ENCODE measurements at regions not wholly inside any gene's neighbourhood (a gene's known extent, or its start where the extent isn't known, plus 50 kb on each side); places are given as distances from the start of the nearest gene placed in this dataset.
"Not testable (repeated sequence)": the region's sequence is repeated elsewhere in the genome, so short reads cannot be mapped to it uniquely, and the experiment has no call there.

DNA sequence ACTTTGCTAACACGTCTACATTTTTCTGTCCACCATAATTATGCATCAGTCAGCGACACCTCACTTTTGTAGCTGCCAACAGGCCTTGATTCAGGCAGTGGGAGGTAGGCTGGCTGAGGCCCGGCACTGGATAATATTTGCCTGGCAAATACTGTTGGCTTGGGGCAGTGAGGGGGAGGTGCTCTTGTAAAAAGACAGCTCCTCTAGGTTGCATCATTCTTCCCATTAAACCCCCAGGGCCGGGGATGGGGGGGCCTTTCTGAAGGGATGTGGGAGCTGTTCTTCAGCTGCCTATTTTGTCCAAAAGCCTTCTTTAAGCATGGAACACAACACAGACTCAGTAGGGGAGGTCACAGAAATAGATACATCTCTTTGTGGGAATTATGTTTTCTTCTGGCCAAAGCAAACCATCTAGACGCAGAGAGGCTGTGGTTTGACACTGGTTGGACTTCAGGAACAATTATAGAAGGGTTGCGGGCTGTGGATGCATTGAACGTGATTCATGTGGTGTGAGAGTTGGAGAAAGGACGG is 338.3 kb upstream of the NT5E start:
- no peak overlapping the region for H3K4me3 Mint-ChIP-seq
- no peaks in the 10 kb centered on the region for H3K9me3 Mint-ChIP-seq

GRCh38 chr6:85110943-85111342 is 338.9 kb upstream of the NT5E start:
- H3K9me3 Mint-ChIP-seq: no peaks in the 10 kb centered on the region
- no peaks in the 10 kb centered on the region for H3K36me3 Mint-ChIP-seq (ENCODE audit: low read depth)
- no peak overlapping the region for H3K27ac Mint-ChIP-seq
- H3K4me3 Mint-ChIP-seq: no peak overlapping the region
- no peaks in the 10 kb centered on the region for H3K27me3 Mint-ChIP-seq (ENCODE audit: low read depth)
- H3K4me1 Mint-ChIP-seq (ENCODE audit: low read depth): no peaks in the 10 kb centered on the region

More for the DNA sequence above, 338.3 kb upstream of the NT5E start:
- Mint-ChIP-seq H3K27me3 (ENCODE audit: low read depth) (no peaks in the 10 kb centered on the region), H3K36me3 (ENCODE audit: low read depth) (no peaks in the 10 kb centered on the region), H3K4me1 (ENCODE audit: low read depth) (no peaks in the 10 kb centered on the region), H3K27ac (no peak overlapping the region)

DNA sequence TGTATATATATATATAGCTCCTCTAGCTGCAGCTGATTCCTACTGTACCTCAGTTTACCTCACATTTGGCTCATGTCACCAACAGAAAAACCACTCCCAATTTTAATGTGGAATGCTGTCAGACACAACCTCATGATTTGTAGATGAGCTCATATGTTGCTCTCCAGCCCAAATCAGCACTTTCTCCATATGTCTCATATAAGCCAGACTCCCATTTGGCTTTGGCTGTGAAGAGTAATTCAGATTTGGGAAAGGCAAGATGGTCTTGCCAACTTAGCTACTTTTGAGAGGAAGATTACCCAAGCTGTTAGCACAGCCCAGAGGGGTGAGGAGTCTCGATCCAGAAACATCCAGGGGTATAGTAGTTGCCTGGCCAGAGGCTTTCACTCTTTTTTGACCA is 342.2 kb upstream of the NT5E start:
- H3K36me3 Mint-ChIP-seq (ENCODE audit: low read depth): no peaks in the 10 kb centered on the region
- no peaks in the 10 kb centered on the region for H3K27me3 Mint-ChIP-seq (ENCODE audit: low read depth)
- H3K9me3 Mint-ChIP-seq: no peaks in the 10 kb centered on the region
- H3K27ac Mint-ChIP-seq: no peak overlapping the region
- no peak overlapping the region for H3K4me3 Mint-ChIP-seq
- no peaks in the 10 kb centered on the region for H3K4me1 Mint-ChIP-seq (ENCODE audit: low read depth)

DNA sequence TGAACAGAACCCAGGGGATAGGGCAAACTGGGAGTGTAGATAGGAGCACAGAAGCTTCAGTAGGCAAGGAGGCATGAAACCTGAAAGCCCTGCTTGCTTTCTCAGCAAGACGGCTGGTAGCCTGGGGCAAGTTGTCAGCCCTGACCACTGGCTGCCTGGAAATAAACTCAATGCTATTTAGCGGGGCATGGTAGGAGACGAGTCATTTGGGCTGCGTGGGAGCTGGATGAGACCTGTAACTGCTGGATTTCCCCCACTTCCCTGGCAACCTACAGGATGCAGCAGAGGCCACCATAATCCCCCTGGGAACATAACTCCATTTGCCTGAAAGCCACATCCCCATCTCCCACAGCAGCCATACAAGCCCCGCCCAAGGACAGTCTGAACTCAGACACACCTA is 332.6 kb upstream of the TBX18 start:
- H3K9me3 Mint-ChIP-seq: peaks cover 53% of the 10 kb centered on the region
- H3K27ac Mint-ChIP-seq: no peak overlapping the region
- no peaks in the 10 kb centered on the region for H3K27me3 Mint-ChIP-seq (ENCODE audit: low read depth)
- H3K4me3 Mint-ChIP-seq: no peak overlapping the region
- no peaks in the 10 kb centered on the region for H3K4me1 Mint-ChIP-seq (ENCODE audit: low read depth)
- no peaks in the 10 kb centered on the region for H3K36me3 Mint-ChIP-seq (ENCODE audit: low read depth)

DNA sequence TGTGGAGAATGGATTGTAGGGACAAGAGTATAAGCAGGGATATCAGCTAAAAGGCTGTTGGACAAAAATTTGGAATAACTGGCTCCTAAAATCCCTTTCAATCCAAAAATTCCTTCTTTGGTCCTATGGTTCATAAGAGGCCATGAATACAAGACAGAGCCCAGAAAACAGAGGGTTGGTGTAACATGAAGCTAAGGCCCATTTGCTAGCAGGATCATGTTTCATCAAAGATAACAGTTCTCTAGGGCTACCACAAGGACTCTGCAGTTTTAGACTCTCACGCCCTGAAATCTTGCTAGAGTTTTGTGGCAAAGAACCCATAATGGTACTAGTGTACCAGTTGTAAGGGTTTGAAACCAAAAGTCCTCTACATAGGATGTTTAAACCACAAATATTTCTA is 327.8 kb upstream of the TBX18 start:
- H3K27ac Mint-ChIP-seq: no peak overlapping the region
- H3K4me3 Mint-ChIP-seq: no peak overlapping the region
- H3K9me3 Mint-ChIP-seq: peaks cover 21% of the 10 kb centered on the region
- no peaks in the 10 kb centered on the region for H3K4me1 Mint-ChIP-seq (ENCODE audit: low read depth)
- H3K27me3 Mint-ChIP-seq (ENCODE audit: low read depth): no peaks in the 10 kb centered on the region
- no peaks in the 10 kb centered on the region for H3K36me3 Mint-ChIP-seq (ENCODE audit: low read depth)

DNA sequence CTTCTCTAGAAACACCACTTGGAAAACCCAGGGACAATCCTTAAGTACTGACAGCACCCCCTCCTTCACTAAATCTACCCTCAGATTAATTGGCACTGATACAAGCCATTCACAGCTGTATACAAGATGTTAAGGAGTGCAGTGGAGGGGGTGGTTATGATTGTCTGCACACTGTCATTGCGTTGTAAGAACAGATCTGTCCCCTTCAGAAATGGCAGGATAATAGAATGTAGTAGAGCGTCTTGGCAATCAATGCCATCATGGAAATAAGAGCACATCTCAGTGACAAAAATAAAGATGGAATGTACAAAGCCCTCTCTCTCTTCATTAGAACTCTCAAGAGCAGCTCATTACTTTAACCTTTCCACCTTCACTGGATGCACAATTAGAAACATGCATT is 324.9 kb upstream of the TBX18 start:
- H3K27ac Mint-ChIP-seq: no peak overlapping the region
- no peaks in the 10 kb centered on the region for H3K36me3 Mint-ChIP-seq (ENCODE audit: low read depth)
- H3K4me1 Mint-ChIP-seq (ENCODE audit: low read depth): no peaks in the 10 kb centered on the region
- peaks cover 11% of the 10 kb centered on the region for H3K9me3 Mint-ChIP-seq
- no peak overlapping the region for H3K4me3 Mint-ChIP-seq
- no peaks in the 10 kb centered on the region for H3K27me3 Mint-ChIP-seq (ENCODE audit: low read depth)

DNA sequence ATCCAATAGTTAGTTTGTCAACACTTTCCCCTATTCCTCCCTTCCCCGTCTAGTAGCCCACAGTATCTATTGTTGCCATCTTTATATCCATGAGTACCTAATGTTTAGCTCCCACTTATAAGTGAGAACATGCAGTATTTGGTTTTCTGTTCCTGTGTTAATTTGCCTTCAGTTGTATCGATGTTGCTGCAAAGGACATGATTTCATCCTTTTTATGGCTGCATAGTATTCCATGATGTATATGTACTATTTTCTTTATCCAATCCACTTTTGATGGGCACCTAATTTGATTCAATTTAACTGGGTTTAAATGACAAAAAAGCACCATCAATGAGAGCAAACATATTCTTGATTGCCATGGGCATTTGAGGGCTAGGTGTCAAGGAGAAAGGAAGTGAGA is 321.5 kb upstream of the TBX18 start:
- Mint-ChIP-seq H3K27ac (no peak overlapping the region), H3K4me3 (no peak overlapping the region), H3K9me3 (peaks cover 5% of the 10 kb centered on the region), H3K27me3 (ENCODE audit: low read depth) (no peaks in the 10 kb centered on the region), H3K36me3 (ENCODE audit: low read depth) (no peaks in the 10 kb centered on the region), H3K4me1 (ENCODE audit: low read depth) (no peaks in the 10 kb centered on the region)

DNA sequence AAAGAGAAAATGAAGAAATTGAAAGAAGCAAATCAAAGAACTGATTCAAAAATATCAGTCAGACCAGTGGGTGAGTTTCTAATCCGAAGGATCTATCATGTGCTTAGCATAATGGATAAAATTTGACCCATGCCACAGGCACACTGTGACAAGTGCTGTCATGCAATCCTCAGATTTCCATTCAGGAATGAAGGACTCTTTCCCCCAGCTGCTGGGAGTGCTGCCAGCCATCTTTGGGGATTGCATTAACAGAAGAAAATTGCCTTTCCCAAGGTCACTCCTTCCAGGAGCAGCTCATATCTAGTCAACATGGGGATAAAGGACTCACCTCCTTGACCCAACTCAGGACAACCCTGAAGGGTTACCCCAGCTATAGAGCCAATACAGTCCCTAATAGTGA is 316.7 kb upstream of the TBX18 start:
- H3K4me3 Mint-ChIP-seq: no peak overlapping the region
- no peaks in the 10 kb centered on the region for H3K27me3 Mint-ChIP-seq (ENCODE audit: low read depth)
- H3K36me3 Mint-ChIP-seq (ENCODE audit: low read depth): no peaks in the 10 kb centered on the region

DNA sequence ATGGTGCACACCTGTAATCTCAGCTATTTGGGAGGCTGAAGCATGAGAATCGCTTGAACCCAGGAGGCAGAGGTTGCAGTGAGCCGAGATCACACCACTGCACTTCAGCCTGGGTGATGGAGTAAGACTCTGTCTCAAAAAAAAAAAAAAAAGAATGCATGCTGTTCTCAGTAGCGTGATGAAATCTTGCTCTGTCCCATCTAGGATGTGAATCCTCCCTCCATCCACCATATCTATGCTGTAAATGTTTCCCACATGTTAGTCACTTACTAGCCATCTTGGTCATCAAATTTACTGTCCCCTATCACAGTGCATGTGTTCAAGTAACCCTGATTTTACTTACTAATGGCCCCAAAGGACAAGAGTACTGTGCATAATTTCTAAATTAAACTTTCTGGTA is 315.4 kb upstream of the TBX18 start:
- H3K4me3 Mint-ChIP-seq: no peak overlapping the region
- H3K4me1 Mint-ChIP-seq (ENCODE audit: low read depth): no peaks in the 10 kb centered on the region
- no peak overlapping the region for H3K27ac Mint-ChIP-seq
- H3K27me3 Mint-ChIP-seq (ENCODE audit: low read depth): no peaks in the 10 kb centered on the region
- no peaks in the 10 kb centered on the region for H3K9me3 Mint-ChIP-seq
- no peaks in the 10 kb centered on the region for H3K36me3 Mint-ChIP-seq (ENCODE audit: low read depth)

More for the DNA sequence above, 316.7 kb upstream of the TBX18 start:
- Mint-ChIP-seq H3K27ac (no peak overlapping the region), H3K9me3 (peaks cover 4% of the 10 kb centered on the region), H3K4me1 (ENCODE audit: low read depth) (no peaks in the 10 kb centered on the region)

DNA sequence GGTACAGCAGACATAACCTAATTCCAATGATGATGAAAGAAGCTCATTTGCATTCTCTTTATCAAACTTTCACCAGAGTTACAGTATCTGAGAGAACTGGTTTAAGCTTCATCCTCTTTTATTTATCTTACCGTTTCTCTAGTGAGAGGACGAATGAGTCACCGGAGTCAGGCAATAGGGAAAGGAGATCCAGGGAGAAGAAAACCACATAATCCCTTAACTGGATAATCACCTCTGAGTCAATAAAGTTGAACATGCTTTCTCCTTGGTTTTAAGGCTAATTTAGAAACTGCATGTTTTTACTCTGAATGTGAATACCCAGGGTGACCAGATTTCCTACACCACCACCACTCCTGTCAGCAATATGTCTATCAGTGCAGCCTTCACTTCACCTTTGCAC is 313.7 kb upstream of the TBX18 start:
- H3K4me3 Mint-ChIP-seq: no peak overlapping the region
- H3K4me1 Mint-ChIP-seq (ENCODE audit: low read depth): no peaks in the 10 kb centered on the region
- no peaks in the 10 kb centered on the region for H3K27me3 Mint-ChIP-seq (ENCODE audit: low read depth)
- H3K36me3 Mint-ChIP-seq (ENCODE audit: low read depth): no peaks in the 10 kb centered on the region
- no peaks in the 10 kb centered on the region for H3K9me3 Mint-ChIP-seq
- H3K27ac Mint-ChIP-seq: no peak overlapping the region

GRCh38 chr6:85077098-85077497 is 312.7 kb upstream of the TBX18 start:
- no peak overlapping the region for H3K4me3 Mint-ChIP-seq
- H3K4me1 Mint-ChIP-seq (ENCODE audit: low read depth): no peaks in the 10 kb centered on the region
- H3K27me3 Mint-ChIP-seq (ENCODE audit: low read depth): no peaks in the 10 kb centered on the region
- H3K36me3 Mint-ChIP-seq (ENCODE audit: low read depth): no peaks in the 10 kb centered on the region
- H3K9me3 Mint-ChIP-seq: no peaks in the 10 kb centered on the region
- H3K27ac Mint-ChIP-seq: no peak overlapping the region

- not testable (repeated sequence) for H3K27me3 Mint-ChIP-seq (ENCODE audit: low read depth); H3K27ac Mint-ChIP-seq; H3K4me3 Mint-ChIP-seq; H3K4me1 Mint-ChIP-seq (ENCODE audit: low read depth); H3K36me3 Mint-ChIP-seq (ENCODE audit: low read depth); H3K9me3 Mint-ChIP-seq
Measured at GRCh38 chr6:85071845-85072244, 307.4 kb upstream of the TBX18 start.

DNA sequence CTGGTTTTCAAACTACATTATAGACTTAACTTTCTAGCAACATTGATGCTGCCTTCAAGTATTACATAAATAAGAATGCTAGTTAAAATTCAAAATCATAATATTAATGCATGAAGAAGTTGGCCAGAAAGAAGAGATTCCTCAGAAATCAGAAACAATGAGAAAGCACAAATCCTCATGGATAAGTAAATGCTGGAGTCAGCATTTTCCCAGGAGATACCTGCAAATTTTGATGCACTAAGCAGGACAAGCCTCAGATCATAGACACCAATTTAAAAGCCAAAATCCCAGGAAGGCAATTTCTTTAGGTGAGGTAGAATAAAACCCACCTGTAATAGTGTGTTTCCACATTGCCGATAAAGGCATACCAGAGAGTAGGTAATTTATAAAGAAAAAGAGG is 305.2 kb upstream of the TBX18 start:
- H3K27ac Mint-ChIP-seq: no peak overlapping the region
- H3K4me3 Mint-ChIP-seq: no peak overlapping the region
- peaks cover 4% of the 10 kb centered on the region for H3K9me3 Mint-ChIP-seq
- H3K4me1 Mint-ChIP-seq (ENCODE audit: low read depth): no peaks in the 10 kb centered on the region
- H3K36me3 Mint-ChIP-seq (ENCODE audit: low read depth): no peaks in the 10 kb centered on the region
- H3K27me3 Mint-ChIP-seq (ENCODE audit: low read depth): no peaks in the 10 kb centered on the region

DNA sequence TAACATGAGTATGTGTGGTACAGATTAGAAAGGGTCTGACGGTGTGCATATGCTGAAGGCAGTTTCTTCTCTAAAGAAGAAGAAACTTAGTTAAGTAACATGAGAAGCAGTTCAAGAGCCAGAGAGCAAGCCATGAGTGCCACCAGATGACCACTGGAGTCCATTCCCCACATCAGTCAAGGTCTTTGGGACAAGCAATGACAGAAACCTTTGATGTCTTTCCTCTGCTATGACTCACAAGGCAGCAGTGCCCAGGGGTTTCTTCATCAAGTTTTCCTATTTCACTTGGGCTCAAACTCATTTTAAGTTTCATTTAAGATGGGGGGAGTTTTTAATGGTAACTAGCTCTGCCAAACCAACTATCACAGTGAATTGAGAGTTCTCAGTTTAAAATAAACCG is 303.8 kb upstream of the TBX18 start:
- H3K9me3 Mint-ChIP-seq: peaks cover 4% of the 10 kb centered on the region
- no peaks in the 10 kb centered on the region for H3K27me3 Mint-ChIP-seq (ENCODE audit: low read depth)
- H3K27ac Mint-ChIP-seq: no peak overlapping the region
- no peaks in the 10 kb centered on the region for H3K4me1 Mint-ChIP-seq (ENCODE audit: low read depth)
- no peaks in the 10 kb centered on the region for H3K36me3 Mint-ChIP-seq (ENCODE audit: low read depth)
- no peak overlapping the region for H3K4me3 Mint-ChIP-seq

- H3K9me3 Mint-ChIP-seq: peaks cover under 1% of the 10 kb centered on the region
- H3K4me1 Mint-ChIP-seq (ENCODE audit: low read depth): no peaks in the 10 kb centered on the region
- H3K27me3 Mint-ChIP-seq (ENCODE audit: low read depth): peaks cover 3% of the 10 kb centered on the region
- no peaks in the 10 kb centered on the region for H3K36me3 Mint-ChIP-seq (ENCODE audit: low read depth)
- no peak overlapping the region for H3K27ac Mint-ChIP-seq
- no peak overlapping the region for H3K4me3 Mint-ChIP-seq
Measured at GRCh38 chr6:85066266-85066665, 301.9 kb upstream of the TBX18 start.

- no peaks in the 10 kb centered on the region for H3K36me3 Mint-ChIP-seq (ENCODE audit: low read depth)
- peaks cover 3% of the 10 kb centered on the region for H3K27me3 Mint-ChIP-seq (ENCODE audit: low read depth)
- no peak overlapping the region for H3K4me3 Mint-ChIP-seq
- H3K27ac Mint-ChIP-seq: no peak overlapping the region
- no peaks in the 10 kb centered on the region for H3K4me1 Mint-ChIP-seq (ENCODE audit: low read depth)
- H3K9me3 Mint-ChIP-seq: no peaks in the 10 kb centered on the region
Measured at GRCh38 chr6:85065831-85066230, 301.4 kb upstream of the TBX18 start.
